IPS DF 4.7 (cell line): ENCODE measurements at regions not wholly inside any gene's neighbourhood (a gene's known extent, or its start where the extent isn't known, plus 50 kb on each side); places are given as distances from the start of the nearest gene placed in this dataset.

Source experiments
- DNase-seq: peaks from one replicate; pipeline ENCODE4 v3.0.0-alpha.2; 2013; ENCODE audit warnings: low spot score; ENCODE audit errors: extremely low read depth

GRCh38 chr1:104797982-104798381 lies 1048.3 kb downstream of the AMY1C start:
- DNase-seq, result no peak

- DNase-seq, result no peak
Measured at GRCh38 chr1:104801344-104801743, 1051.6 kb downstream of the AMY1C start.

GRCh38 chr1:104804147-104804546 lies 1054.4 kb downstream of the AMY1C start:
- no peak for DNase-seq

GRCh38 chr1:104807590-104807989 lies 1057.9 kb downstream of the AMY1C start:
- DNase-seq, result no peak

GRCh38 chr1:104825401-104825800 lies 1075.7 kb downstream of the AMY1C start:
- DNase-seq, result no peak

GRCh38 chr1:104830534-104830933 lies 1080.8 kb downstream of the AMY1C start:
- DNase-seq, result no peak

GRCh38 chr1:104852151-104852550 lies 1102.5 kb downstream of the AMY1C start:
- DNase-seq, result no peak

- DNase-seq, result no peak
Measured at GRCh38 chr1:104853276-104853675, 1103.6 kb downstream of the AMY1C start.

DNA sequence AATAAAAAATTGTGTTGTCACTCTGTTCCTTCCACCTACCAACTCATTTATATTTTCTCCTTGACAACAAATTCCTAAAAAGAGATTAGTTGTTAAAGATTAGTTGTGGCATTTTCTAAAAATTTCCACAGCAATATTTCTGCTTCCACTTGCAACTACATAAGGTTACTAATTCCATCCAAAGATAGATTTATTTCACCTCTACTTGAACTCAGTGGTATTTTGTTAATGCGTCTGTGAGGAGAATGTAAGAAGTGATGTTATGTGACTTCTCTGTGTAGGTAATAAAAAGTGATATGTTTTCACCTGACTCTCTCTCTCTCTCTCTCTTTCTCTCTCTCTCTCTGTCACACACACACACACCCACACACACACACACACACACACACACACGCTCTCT lies 1104.8 kb downstream of the AMY1C start:
- DNase-seq, result no peak

DNA sequence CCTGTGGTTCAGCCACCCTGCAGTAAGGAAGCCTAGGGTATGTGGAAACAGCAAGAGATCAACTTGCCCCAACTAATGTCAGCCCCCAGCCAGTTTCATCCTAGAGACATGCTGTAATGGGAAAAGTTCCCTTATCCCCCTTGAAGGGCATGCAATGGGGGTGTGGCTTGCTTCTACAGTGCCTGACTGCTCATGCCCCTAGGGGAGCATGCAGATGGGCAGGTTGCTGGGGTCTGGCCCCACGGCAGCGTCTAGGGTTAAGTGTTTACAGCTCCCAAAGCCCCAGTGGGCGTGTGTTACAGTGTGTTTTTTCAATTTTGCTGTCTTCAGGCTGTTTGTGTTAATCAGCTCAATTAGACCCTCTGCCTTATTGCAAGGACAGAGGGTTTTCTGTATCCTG lies 1105.9 kb downstream of the AMY1C start:
- DNase-seq, result no peak

DNA sequence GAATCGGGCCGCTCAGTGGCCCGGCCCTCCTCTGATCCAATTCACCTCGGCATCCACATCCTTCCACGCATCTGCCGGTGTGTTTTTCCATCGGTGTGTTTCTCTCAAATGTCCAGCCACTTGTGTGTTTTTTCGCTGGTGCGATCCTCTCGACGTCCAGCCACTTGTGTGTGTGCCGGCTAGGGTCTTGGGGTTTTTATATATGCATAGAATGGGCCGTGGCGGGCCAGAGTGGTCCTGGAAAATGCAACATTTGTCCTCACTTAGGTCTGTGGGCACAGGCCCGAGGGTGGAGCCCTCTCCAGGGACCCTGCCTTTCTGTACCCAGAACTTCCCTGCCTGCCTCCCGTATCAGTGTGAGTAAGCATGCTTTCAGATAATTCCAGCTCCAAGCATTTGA lies 1106.4 kb downstream of the AMY1C start:
- DNase-seq, result no peak

- no peak for DNase-seq
Measured at GRCh38 chr1:104856518-104856917, 1106.8 kb downstream of the AMY1C start.

DNA sequence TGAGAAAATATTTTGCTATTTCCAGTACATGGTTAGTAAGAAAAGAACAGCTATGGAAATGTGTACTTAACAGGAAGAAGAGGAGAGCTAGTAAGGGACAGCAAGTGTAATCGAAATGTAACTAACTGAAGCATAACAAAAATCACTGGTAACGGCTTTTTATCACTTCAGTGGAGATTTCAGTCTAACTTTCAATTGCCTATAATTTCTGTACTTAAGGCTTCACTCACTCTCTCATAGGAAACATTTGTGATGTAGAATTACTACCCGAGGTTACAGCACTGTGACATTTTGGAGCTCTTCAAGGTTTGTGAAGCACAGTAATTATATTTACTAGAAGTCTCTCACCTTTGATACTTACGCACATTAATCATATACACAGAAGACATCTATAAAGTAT lies 1119.1 kb downstream of the AMY1C start:
- no peak for DNase-seq

GRCh38 chr1:104874044-104874443 lies 1124.3 kb downstream of the AMY1C start:
- no peak for DNase-seq

- DNase-seq, result peak; percentile 36
Measured at GRCh38 chr1:104878203-104878909, 1128.7 kb downstream of the AMY1C start.

DNA sequence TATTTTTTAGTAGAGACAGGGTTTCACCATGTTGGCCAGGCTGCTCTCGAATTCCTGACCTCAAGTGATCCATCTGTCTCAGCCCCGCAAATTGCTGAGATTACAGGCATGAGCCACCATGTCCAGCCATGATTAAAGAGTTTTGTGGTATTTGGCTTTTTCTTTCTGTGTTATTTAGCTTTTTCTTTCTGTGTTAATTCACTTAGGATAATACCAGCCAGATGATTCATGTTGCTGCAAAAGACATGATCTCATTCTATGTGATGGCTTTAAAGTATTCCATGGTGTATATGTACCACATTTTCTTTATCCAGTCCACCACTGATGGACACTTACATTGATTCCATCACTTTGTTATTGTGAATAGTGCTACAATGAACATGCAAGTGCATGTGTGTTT lies 1135.2 kb downstream of the AMY1C start:
- no peak for DNase-seq

GRCh38 chr1:104905322-104905721 lies 1155.6 kb downstream of the AMY1C start:
- DNase-seq, result no peak

DNA sequence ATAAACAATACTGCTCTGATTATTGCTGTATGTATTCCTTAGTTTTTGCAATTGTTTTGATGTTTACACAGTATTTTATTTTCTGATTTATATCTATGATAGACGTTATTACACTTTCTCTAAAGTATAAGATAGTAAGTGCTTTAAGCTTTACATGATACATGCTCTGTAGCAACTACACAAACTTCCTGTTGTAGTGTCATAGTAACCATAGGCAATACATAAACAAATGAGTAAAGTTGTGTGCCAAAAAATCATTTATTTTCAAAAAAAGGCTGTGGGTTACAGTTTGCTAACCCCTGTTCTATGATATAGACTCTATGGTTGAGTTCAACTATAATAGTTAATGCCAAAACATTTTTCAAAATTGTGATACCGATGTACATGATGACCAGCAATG lies 1156.4 kb downstream of the AMY1C start:
- DNase-seq, result no peak

GRCh38 chr1:104919188-104919587 lies 1169.5 kb downstream of the AMY1C start:
- no peak for DNase-seq

DNA sequence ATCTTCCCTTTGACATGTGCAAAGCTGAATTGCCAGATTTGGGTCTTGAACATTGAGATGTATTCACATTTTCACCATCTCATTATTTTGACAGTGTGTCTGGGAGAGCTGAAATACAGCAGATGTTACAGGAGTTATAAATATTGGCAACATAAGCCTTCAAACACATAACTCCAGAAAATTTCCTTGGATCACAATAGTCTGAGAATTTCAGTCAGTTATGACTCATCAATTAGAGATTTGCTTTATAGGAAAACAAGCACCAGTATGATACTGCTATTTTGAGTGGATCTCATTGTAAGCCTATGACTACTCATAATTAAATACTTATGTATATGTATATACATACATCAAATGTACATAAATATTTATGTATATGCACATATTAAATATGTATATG lies 1171.8 kb downstream of the AMY1C start:
- DNase-seq, result no peak

- DNase-seq, result no peak
Measured at GRCh38 chr1:104923075-104923474, 1173.4 kb downstream of the AMY1C start.

DNA sequence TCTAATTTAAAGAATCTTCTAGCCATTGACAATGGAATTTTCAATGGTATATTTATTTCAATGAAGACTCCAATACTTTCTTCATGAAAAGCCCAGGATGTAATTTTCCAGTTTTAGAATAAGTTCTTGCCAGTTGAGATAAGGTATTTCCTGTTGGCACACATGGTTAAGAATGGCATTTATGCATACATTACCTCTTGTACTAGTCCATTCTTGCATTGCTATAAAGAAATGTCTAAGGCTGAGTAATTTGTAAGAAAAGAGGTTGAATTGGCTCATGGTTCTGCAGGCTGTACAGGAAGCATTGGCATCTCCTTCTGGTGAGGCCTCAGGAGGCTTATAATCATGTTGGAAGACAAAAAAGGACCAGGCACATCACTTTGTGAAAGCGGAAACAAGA lies 1179.6 kb downstream of the AMY1C start:
- no peak for DNase-seq

- DNase-seq, result no peak
Measured at GRCh38 chr1:104932030-104932915, 1182.6 kb downstream of the AMY1C start.
